Common myeloid progenitor, CD34-positive (primary cell): ENCODE measurements at regions not wholly inside any gene's neighbourhood (a gene's known extent, or its start where the extent isn't known, plus 50 kb on each side); places are given as distances from the start of the nearest gene placed in this dataset.
"Not testable (repeated sequence)": the region's sequence is repeated elsewhere in the genome, so short reads cannot be mapped to it uniquely, and the experiment has no call there.

Experiments
- CTCF ChIA-PET: fragments of 350-600 bp; sonication (Branson Sonifier 250); formaldehyde crosslinking; loops from one replicate; lab custom pipeline; 2021; ENCODE audit warnings: antibody characterized with exemption; lab: Charles Lee
- POLR2A ChIA-PET: fragments of 350-600 bp; sonication (Branson Sonifier 250); formaldehyde crosslinking; loops from one replicate; lab custom pipeline; 2021; ENCODE audit warnings: antibody characterized with exemption; lab: Charles Lee
- DNase-seq, 3 donors: peaks; one replicate each; pipeline versions ENCODE4 v3.0.0 to v3.0.0-alpha.2; 2013
- H3K27ac ChIP-seq, 2 experiments: 1 replicate in 1 of 2; 2 replicates in 1 of 2; pipeline ENCODE4 v1.7.0; 2013; ENCODE audit warnings: inconsistent platforms in 2 of 2, low read length in 2 of 2, mild to moderate bottlenecking in 2 of 2, low read depth in 1 of 2, moderate library complexity in 1 of 2; ENCODE audit not compliant: severe bottlenecking in 2 of 2, insufficient read depth in 1 of 2, poor library complexity in 1 of 2
- H3K27me3 ChIP-seq, 5 experiments: replicated peaks in 2 of 5; 1 replicate in 3 of 5; 2 replicates in 2 of 5; pipeline versions ENCODE4 v1.6.1 to v1.7.0; 2013; ENCODE audit warnings: low read length in 4 of 5, mild to moderate bottlenecking in 2 of 5, moderate library complexity in 2 of 5, inconsistent platforms in 1 of 5; ENCODE audit not compliant: insufficient read depth in 5 of 5, control insufficient read depth in 4 of 5
- H3K36me3 ChIP-seq, 4 experiments: 1 replicate in 2 of 4; 2 replicates in 2 of 4; pipeline versions ENCODE4 v1.6.1 to v1.7.0; 2013; ENCODE audit warnings: low read length in 3 of 4, control low read depth in 1 of 4, mild to moderate bottlenecking in 1 of 4; ENCODE audit not compliant: control insufficient read depth in 4 of 4, insufficient read depth in 4 of 4
- H3K4me1 ChIP-seq, 4 experiments: 1 replicate in 3 of 4; 2 replicates in 1 of 4; pipeline versions ENCODE4 v1.6.1 to v1.7.1; 2013; ENCODE audit warnings: low read length in 3 of 4, mild to moderate bottlenecking in 3 of 4, control low read depth in 1 of 4, inconsistent platforms in 1 of 4, moderate library complexity in 1 of 4; ENCODE audit not compliant: control insufficient read depth in 4 of 4, insufficient read depth in 4 of 4; ENCODE audit errors: control extremely low read depth in 1 of 4
- H3K4me3 ChIP-seq, 7 experiments: 1 replicate in 4 of 7; 2 replicates in 3 of 7; pipeline versions ENCODE4 v1.5.1 to v1.7.0; 2013; ENCODE audit warnings: mild to moderate bottlenecking in 7 of 7, low read length in 6 of 7, moderate library complexity in 6 of 7, inconsistent platforms in 2 of 7, low read depth in 2 of 7, control low read depth in 1 of 7; ENCODE audit not compliant: insufficient read depth in 4 of 7, control insufficient read depth in 1 of 7; ENCODE audit errors: extremely low read depth in 1 of 7
- H3K9me3 ChIP-seq, 5 experiments: 1 replicate in 4 of 5; 2 replicates in 1 of 5; pipeline versions ENCODE4 v1.6.1 to v1.7.1; 2013; ENCODE audit warnings: low read length in 4 of 5, mild to moderate bottlenecking in 2 of 5, inconsistent platforms in 1 of 5, low read depth in 1 of 5, moderate library complexity in 1 of 5; ENCODE audit not compliant: control insufficient read depth in 4 of 5, insufficient read depth in 2 of 5; ENCODE audit errors: control extremely low read depth in 1 of 5
- WGBS: methylation state at CpG from one replicate; pipeline ENCODE4 v1.1.5; 2013; ENCODE audit not compliant: insufficient coverage; 5-methylcytosine and 5-hydroxymethylcytosine counted together

- 100% methylated on average over 1 of the region's 2 CpGs for WGBS
- H3K27me3 ChIP-seq, H3K4me3 ChIP-seq, H3K9me3 ChIP-seq, H3K4me1 ChIP-seq, CTCF ChIA-PET, DNase-seq, H3K27ac ChIP-seq, POLR2A ChIA-PET, H3K36me3 ChIP-seq: not testable (repeated sequence)
Measured at GRCh38 chr10:25844716-25845115, 89.3 kb upstream of the MYO3A start.

- CTCF ChIA-PET, result no interaction called here
Measured at GRCh38 chr10:25849268-25849667, 84.8 kb upstream of the MYO3A start.

DNA sequence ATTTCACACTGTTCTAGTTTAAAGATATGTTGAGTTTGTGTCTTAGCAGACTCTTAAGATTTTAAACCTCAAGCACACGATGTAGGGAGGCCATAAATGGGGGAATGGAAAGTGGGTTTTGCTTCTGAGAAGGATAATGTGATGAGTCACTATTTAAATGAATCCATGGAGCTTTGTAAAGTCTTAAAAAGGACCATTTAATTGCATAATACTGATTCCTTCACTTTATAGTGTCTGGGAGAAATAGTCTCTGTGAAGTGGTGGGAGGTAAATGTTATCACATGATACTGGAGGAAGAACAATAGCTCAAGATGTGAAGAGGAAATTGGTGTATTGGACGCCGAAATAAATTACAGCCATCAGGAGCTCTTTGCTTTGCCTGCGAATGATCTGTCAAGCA is 84.0 kb upstream of the MYO3A start:
- H3K27ac ChIP-seq, result no peak overlapping the region
- 3% methylated on average over 4 of the region's 4 CpGs for WGBS
- H3K9me3 ChIP-seq, result peaks cover 0 to 2% (median 0%) of the 10 kb centered on the region in 5 experiments
- ChIA-PET CTCF (no interaction called here), POLR2A (no interaction called here)
- H3K27me3 ChIP-seq, result peaks cover 0 to 7% (median 3%) of the 10 kb centered on the region in 5 experiments
- no peak for DNase-seq
- H3K36me3 ChIP-seq, result no peaks in the 10 kb centered on the region
- H3K4me3 ChIP-seq, result no peak overlapping the region
- H3K4me1 ChIP-seq, result no peaks in the 10 kb centered on the region

More at GRCh38 chr10:25849268-25849667, 84.8 kb upstream of the MYO3A start:
- no peak overlapping the region for H3K27ac ChIP-seq
- H3K36me3 ChIP-seq, result no peaks in the 10 kb centered on the region
- POLR2A ChIA-PET, result no interaction called here
- no peak for DNase-seq
- peaks cover 0 to 6% (median 3%) of the 10 kb centered on the region in 5 experiments for H3K27me3 ChIP-seq
- no peaks in the 10 kb centered on the region for H3K4me1 ChIP-seq
- H3K9me3 ChIP-seq, result peaks cover 0 to 2% (median 0%) of the 10 kb centered on the region in 5 experiments
- no peak overlapping the region for H3K4me3 ChIP-seq
- 100% methylated on average over 2 of the region's 3 CpGs for WGBS

- H3K36me3 ChIP-seq, result no peaks in the 10 kb centered on the region
- no peaks in the 10 kb centered on the region for H3K4me1 ChIP-seq
- H3K4me3 ChIP-seq, result no peak overlapping the region
- no peak for DNase-seq
- H3K9me3 ChIP-seq, result peaks cover 0 to 2% (median 0%) of the 10 kb centered on the region in 5 experiments
- peaks cover 0 to 7% (median 3%) of the 10 kb centered on the region in 5 experiments for H3K27me3 ChIP-seq
- ChIA-PET POLR2A (no interaction called here), CTCF (no interaction called here)
- no peak overlapping the region for H3K27ac ChIP-seq
- 74% methylated on average over 7 of the region's 7 CpGs for WGBS
Measured at GRCh38 chr10:25851548-25851947, 82.5 kb upstream of the MYO3A start.

- Histone ChIP-seq H3K27ac (no peak overlapping the region), H3K9me3 (peaks cover 0 to 2% (median 0%) of the 10 kb centered on the region in 5 experiments), H3K4me1 (no peaks in the 10 kb centered on the region), H3K4me3 (no peak overlapping the region), H3K27me3 (peaks cover 0 to 7% (median 3%) of the 10 kb centered on the region in 5 experiments), H3K36me3 (no peaks in the 10 kb centered on the region)
- no peak for DNase-seq
- ChIA-PET POLR2A (no interaction called here), CTCF (no interaction called here)
- 88% methylated on average over 5 of the region's 8 CpGs for WGBS
Measured at GRCh38 chr10:25852364-25852941, 81.6 kb upstream of the MYO3A start.

DNA sequence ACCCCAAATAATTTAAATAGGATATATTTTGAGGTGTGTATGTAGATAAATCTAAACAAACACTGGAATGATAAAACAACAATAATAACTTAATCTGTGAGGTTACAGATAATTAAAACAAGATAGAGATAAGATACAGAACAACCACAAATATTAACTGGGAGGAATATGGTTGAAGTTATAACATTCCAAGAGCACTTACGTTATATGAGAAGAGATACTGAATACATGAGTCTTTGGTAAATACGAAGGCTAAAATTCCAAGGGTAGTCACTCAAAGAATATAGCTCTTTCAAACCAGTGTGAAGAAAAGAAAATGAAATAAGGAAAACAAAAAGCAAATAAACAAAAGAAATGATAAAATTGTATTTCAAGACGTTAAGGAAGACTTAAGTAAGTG is 76.0 kb upstream of the MYO3A start:
- Histone ChIP-seq H3K4me1 (no peaks in the 10 kb centered on the region), H3K36me3 (no peaks in the 10 kb centered on the region), H3K9me3 (no peaks in the 10 kb centered on the region), H3K27ac (no peak overlapping the region), H3K27me3 (peaks cover 0 to 5% (median 0%) of the 10 kb centered on the region in 5 experiments), H3K4me3 (no peak overlapping the region)
- DNase-seq, result no peak
- ChIA-PET POLR2A (no interaction called here), CTCF (interaction anchor here (3.0 kb wide), 1 partner anchor 17 kb away, joined by 11 read pairs; no protein-coding TSS in a partner anchor)
- no CpG with 5 or more reads among the region's 3 CpGs for WGBS

DNA sequence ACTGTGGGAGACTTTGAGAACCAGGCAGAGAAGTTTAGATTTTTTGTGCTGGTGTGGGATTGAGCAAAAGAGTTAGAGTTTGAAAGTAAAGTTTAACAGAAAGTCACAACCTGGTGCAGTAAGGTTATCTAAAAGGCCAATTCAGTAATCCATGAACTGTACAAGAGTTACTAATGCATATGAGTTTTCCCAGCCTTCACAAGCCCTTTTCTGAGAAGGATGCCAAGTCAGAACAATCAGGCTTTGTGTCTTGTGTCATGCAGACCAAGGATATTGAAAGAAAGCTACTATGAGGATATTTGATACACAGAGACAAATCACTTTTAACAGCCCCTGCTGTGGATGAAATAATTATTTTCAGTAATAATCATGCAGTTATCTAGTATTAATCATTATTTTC is 68.8 kb upstream of the MYO3A start:
- ChIA-PET CTCF (interaction anchor here (3.0 kb wide), 1 partner anchor 10 kb away, joined by 11 read pairs; no protein-coding TSS in a partner anchor), POLR2A (no interaction called here)
- peaks cover 0 to 4% (median 0%) of the 10 kb centered on the region in 5 experiments for H3K9me3 ChIP-seq
- no peak overlapping the region for H3K4me3 ChIP-seq
- no peaks in the 10 kb centered on the region for H3K36me3 ChIP-seq
- no peaks in the 10 kb centered on the region for H3K4me1 ChIP-seq
- no peak for DNase-seq
- H3K27ac ChIP-seq, result no peak overlapping the region
- H3K27me3 ChIP-seq, result no peaks in the 10 kb centered on the region
